GM18870 (cell line): ENCODE measurements at regions not wholly inside any gene's neighbourhood (a gene's known extent, or its start where the extent isn't known, plus 50 kb on each side); places are given as distances from the start of the nearest gene placed in this dataset.

Source experiments
- ATAC-seq: cut with Tn5 transposase; IDR thresholded peaks from one replicate; pipeline ENCODE4 v1.9.1; 2021; ENCODE audit warnings: moderate library complexity; ENCODE audit not compliant: unreplicated experiment

GRCh38 chr15:70271422-70272088 lies 173.8 kb upstream of the TLE3 start:
- no peak for ATAC-seq

GRCh38 chr15:70270752-70271111 lies 173.0 kb upstream of the TLE3 start:
- ATAC-seq: no peak

- no peak for ATAC-seq
These were observed 172.5 kb upstream of the TLE3 start for GRCh38 chr15:70269991-70270751.

DNA sequence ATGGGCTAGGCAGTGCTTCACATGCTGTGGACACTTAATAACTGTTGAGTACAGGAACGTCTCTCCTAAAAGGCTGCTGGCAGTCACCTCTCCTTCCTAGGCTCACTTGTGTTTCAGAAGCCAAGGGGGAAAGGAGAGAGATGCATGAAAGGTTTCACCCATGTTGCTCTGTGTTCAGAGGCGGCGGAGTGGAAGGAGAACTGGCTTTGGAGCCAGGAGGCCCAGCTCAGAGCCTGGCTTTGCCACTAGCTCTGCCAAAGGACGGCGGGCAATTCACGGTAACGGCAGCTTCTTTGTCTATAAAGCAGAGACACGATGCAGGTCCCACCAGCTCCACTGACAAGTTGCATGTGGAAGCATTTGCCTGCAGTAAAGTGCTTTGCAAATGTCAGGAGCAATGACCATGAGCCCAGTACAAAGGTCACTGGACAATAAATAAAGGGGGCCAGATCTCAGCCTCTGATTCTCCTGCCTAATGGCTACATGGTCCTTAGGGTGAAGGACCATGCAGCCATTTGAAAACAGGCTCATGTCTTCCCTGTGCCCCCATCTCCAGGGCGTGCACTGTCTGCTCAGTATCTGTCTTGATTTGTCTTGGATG lies 171.7 kb upstream of the TLE3 start:
- no peak for ATAC-seq

DNA sequence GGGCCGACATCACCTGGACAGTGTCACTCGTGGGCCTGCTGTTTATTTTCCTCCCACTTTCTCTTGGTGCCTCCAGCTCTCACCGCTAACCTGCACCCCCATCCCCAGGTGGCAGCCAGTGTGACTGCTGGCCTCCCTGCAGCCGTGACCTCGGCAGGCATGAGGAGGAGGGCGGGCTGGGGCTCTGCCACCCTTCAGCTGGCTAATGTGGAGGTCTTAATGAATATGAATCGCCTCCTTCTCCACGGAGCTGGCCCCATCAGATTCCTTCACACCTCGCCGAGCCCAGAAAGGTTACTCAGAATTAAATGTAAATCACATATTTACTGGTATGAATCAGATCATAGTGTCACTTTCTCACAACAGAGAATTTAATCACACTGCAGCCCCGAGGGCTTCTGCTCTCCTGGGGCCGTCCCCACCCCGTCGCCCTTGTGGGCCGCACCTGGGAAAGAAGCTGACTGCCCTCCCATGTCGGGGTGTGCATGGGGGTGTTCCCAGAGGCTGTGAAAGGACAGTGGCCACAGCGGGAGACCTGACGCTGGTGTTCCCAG lies 171.1 kb upstream of the TLE3 start:
- no peak for ATAC-seq

- no peak for ATAC-seq
These were observed 170.2 kb upstream of the TLE3 start for GRCh38 chr15:70267879-70268278.

DNA sequence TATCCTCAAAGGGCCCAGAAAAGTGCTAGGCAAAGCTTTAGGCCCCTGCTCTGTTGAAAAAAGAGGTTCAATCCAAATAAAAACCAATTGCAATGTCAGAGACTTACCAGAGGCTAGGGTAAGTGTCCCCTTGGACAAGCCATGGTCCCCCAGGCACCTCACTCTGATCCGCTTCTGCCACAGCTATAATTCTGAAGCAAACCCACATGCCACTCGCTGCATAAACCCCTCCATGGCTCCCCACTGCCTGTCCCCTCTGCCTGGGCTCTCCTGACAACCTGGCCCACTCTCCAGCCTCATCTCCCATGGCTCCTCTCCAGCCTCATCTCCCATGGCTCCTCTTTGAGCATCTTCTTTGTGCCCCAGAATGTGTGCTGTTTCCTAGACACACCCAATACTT lies 169.6 kb upstream of the TLE3 start:
- ATAC-seq: no peak

- no peak for ATAC-seq
These were observed 168.8 kb upstream of the TLE3 start for GRCh38 chr15:70266412-70267121.

DNA sequence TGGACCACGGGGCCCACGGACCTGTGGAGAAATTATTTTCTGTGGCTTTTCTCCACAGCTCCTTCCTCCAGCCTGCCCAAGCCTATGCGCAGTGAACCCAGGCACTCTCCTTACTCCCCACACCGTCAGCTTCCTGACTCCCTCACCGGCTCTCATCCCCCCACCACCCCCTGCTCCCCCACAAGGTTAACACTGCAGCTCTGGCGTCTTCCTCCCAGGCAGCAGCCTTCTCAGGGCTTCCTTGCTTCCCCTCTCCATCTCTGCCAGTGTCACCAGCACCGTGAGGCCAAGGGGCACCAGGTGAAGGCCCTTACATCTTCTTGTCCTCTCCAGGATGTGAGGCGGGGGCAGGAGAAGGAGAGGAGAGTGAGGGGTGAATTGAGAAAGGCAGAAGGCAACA lies 168.3 kb upstream of the TLE3 start:
- ATAC-seq: no peak

DNA sequence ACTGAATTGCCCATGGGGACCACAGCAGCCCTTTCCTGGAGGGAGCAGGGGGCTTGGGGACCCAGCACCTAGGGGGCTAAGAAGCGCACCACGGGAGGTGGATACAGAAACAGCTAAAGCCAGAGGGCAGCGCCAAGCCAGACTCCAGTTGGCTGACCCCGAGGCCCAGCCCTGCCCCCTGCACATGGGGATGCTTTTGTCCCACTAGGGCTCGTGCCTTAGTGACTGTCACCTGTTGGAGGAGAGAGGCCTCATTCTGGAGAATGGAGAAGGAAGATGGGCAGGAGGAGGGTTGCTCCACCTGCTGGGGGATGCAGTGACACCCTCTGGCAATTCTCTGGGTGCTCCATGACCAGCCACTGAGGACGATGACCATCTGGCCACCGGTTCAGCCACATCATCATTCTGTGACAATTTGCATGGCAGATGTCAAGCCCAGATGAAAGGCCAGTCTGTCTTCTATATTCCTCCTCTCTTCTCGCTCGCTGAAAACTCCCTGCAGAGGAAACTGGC lies 167.8 kb upstream of the TLE3 start:
- ATAC-seq: no peak

GRCh38 chr15:70264738-70265465 lies 167.2 kb upstream of the TLE3 start:
- no peak for ATAC-seq

DNA sequence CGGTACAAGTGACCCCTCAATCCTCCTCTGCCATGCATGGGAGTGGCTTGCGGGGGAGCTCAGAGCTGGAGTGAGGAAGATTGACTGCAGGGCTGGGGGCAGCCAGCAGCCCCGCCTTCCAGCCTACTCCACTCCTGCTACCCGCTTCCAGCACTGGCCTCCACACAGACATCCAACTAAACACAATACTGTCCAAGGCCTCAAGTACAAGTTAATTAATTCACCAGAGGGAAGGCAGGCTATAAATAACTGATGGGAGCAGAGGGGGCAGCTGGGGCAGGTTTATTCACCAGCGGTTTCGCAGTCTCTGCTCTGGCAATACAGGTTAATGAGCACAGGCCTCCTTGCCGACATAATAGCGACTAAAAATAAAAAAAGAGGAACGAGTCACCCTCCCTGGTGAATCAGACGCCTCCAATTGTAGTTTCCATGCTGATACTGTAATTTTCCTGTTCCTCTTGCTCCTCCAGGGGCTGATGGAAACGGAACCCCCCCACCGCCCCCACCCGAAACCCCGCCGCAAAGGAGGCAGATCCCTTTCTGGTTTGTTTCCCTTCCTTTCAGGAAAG lies 166.4 kb upstream of the TLE3 start:
- ATAC-seq: no peak

- ATAC-seq: no peak
These were observed 165.0 kb upstream of the TLE3 start for GRCh38 chr15:70262591-70263274.

DNA sequence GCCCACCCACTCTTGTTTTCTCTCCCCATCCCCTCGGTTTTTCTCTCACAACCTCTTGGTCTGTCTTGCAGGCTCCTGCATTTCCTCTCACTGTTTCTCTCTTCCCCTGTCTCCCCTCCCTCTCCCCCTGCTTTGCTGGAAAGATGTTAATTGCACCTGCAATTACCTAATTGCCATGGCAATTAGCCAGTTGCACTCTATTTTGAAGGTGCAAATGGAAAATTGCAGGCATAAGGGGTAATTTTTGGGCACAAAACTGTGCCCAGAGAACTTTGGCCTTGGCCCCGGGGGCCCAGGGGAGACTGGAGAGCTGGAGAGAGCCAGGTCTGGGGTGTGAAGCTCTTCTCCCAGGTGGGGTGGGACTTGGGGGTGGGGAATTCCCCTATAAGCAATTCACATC lies 164.5 kb upstream of the TLE3 start:
- ATAC-seq: no peak

- no peak for ATAC-seq
These were observed 163.4 kb upstream of the TLE3 start for GRCh38 chr15:70261083-70261482.

- ATAC-seq: no peak
These were observed 162.9 kb upstream of the TLE3 start for GRCh38 chr15:70260580-70260979.

DNA sequence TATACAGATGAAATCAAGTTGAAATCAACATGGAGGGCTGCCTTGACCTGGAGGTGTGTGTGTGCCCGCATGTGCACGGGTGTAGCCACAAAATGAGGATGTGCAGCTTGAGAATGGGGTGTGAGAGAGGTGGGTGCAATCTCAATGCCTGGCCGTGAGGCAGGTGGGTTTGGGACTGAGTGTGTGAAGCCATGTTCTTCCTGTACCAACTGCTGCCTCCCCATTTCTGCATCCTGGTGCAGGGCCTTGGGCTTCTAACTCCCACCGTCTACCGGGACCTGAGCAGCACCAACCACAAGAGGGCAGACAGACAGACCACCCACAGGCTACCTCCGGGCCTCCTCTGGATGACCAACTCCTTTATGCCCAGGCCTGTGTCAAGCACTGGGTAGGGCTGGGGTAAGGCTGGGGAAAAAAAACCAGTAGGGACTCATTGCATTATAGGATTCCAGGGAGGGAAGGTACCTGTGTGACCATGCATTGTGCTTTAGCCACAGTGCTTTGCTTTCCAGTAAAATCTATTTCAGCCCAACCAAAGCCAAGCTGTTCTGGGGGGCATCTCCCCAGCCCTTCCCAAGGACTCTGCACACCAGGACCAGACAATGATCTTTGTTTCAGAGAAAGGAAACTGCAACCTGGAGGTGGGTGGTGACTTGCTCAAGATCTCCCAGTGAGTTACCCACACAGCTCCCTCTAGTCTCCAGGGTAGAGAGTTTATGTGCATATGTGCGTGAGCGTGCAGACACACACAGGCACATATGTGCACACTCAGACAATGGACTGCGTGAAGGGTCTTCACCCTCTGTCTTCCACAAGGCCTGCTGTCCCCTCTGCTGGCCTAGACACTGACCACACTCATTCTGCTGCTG lies 162.2 kb upstream of the TLE3 start:
- no peak for ATAC-seq

DNA sequence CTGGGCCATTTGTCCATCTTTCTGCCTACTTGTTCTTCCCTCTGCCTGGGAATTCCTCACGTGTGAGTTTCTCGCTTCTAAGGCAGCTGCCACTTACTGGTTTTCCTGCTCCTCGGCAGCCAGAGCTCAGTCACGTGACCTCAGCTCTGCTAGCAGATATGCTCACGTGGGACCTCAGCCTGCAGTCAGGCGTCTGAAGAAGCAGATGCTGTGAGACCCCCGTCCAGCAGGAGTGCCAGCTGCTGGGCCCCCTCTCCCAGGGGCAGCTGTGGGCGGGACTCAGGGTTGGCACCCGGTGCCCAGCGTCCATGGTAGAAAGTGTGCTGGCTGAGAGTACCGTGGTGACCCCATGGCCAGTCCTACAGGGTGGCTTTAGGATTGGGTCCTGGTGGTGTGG lies 161.3 kb upstream of the TLE3 start:
- ATAC-seq: no peak
